A549 (cell line): ENCODE measurements at regions not wholly inside any gene's neighbourhood (a gene's known extent, or its start where the extent isn't known, plus 50 kb on each side); places are given as distances from the start of the nearest gene placed in this dataset.

Experiments used
- CHD2 ChIP-seq: fragments of 150-350 bp; IDR thresholded peaks from 2 replicates; pipeline ENCODE4 v1.6.1; 2014; ENCODE audit warnings: low read length; ENCODE audit not compliant: partially characterized antibody
- CTCF ChIP-seq: fragments of >200 bp; sonication (Bioruptor Twin); formaldehyde crosslinking; IDR thresholded peaks from 3 replicates; pipeline ENCODE4 v1.5.1; 2016
- KDM5A ChIP-seq: fragments of 200-600 bp; sonication (generic); IDR thresholded peaks from 2 replicates; pipeline ENCODE4 v1.6.1; 2016; ENCODE audit warnings: antibody characterized with exemption, mild to moderate bottlenecking
- MAX ChIP-seq: IDR thresholded peaks from 2 replicates; pipeline ENCODE4 v1.6.1; 2012
- MAZ ChIP-seq: fragments of 150-350 bp; IDR thresholded peaks from 2 replicates; pipeline ENCODE4 v1.6.1; 2014; ENCODE audit warnings: antibody characterized with exemption, low read depth, low read length, borderline replicate concordance
- RNF2 ChIP-seq: fragments of 200-600 bp; sonication (generic); IDR thresholded peaks from 2 replicates; pipeline ENCODE4 v1.6.1; 2016; ENCODE audit warnings: low read depth, mild to moderate bottlenecking, antibody characterized with exemption, moderate library complexity, borderline replicate concordance
- TFCP2L1 ChIP-seq: fragments of 250-450 bp; sonication (Bioruptor Pico); IDR thresholded peaks from 2 replicates; pipeline ENCODE4 v1.5.0; 2021; ENCODE audit warnings: mild to moderate bottlenecking

GRCh38 chr4:138734746-138735145 lies 280.8 kb upstream of the NOCT start:
- TF ChIP-seq CTCF (no peak), RNF2 (no peak), CHD2 (no peak), MAX (no peak), MAZ (no peak), KDM5A (no peak), TFCP2L1 (CRISPR knock-in tag) (no peak)
